Liver (tissue), 3 donors: ENCODE measurements at regions not wholly inside any gene's neighbourhood (a gene's known extent, or its start where the extent isn't known, plus 50 kb on each side); places are given as distances from the start of the nearest gene placed in this dataset.

ENCODE experiments used
- ATF3 ChIP-seq: IDR thresholded peaks from 2 replicates; pipeline ENCODE4 v1.6.1; 2016; ENCODE audit warnings: antibody characterized with exemption
- CTCF ChIP-seq: fragments of 150-350 bp; IDR thresholded peaks from 2 replicates; pipeline ENCODE4 v1.5.1; 2017; ENCODE audit warnings: improper control_type of control experiment, low read depth, low read length; ENCODE audit not compliant: missing input control
- EGR1 ChIP-seq, 2 donors: IDR thresholded peaks; 2 replicates each; pipeline ENCODE4 v1.6.1; 2016 to 2018; ENCODE audit warnings: antibody characterized with exemption in 2 of 2, low read depth in 2 of 2
- FOXA1 ChIP-seq: IDR thresholded peaks from 2 replicates; pipeline ENCODE4 v1.6.1; 2016; ENCODE audit warnings: antibody characterized with exemption
- HNF4G ChIP-seq: IDR thresholded peaks from 2 replicates; pipeline ENCODE4 v1.6.1; 2016; ENCODE audit warnings: antibody characterized with exemption
- MAX ChIP-seq: IDR thresholded peaks from 2 replicates; pipeline ENCODE4 v1.6.1; 2016; ENCODE audit warnings: antibody characterized with exemption
- NR2F2 ChIP-seq: IDR thresholded peaks from 2 replicates; pipeline ENCODE4 v1.6.1; 2016; ENCODE audit warnings: antibody characterized with exemption
- RAD21 ChIP-seq, 2 donors: IDR thresholded peaks; 2 replicates each; pipeline ENCODE4 v1.6.1; 2016; ENCODE audit warnings: antibody characterized with exemption in 2 of 2, mild to moderate bottlenecking in 2 of 2
- REST ChIP-seq: IDR thresholded peaks from 2 replicates; pipeline ENCODE4 v1.6.1; 2016; ENCODE audit warnings: antibody characterized with exemption, mild to moderate bottlenecking
- RXRA ChIP-seq, 2 donors: IDR thresholded peaks; 2 replicates each; pipeline ENCODE4 v1.6.1; 2017 to 2018; ENCODE audit warnings: antibody characterized with exemption in 2 of 2, mild to moderate bottlenecking in 1 of 2
- SP1 ChIP-seq: IDR thresholded peaks from 2 replicates; pipeline ENCODE4 v1.6.1; 2018; ENCODE audit warnings: antibody characterized with exemption, mild to moderate bottlenecking
- TAF1 ChIP-seq: conservative IDR thresholded peaks from 2 replicates; pipeline ENCODE4 v1.6.1; 2016; ENCODE audit warnings: antibody characterized with exemption, mild to moderate bottlenecking
- YY1 ChIP-seq: IDR thresholded peaks from 2 replicates; pipeline ENCODE4 v1.6.1; 2016; ENCODE audit warnings: antibody characterized with exemption, mild to moderate bottlenecking
- donor health status: healthy.
- donor health status: healthy.

GRCh38 chr20:48420176-48420575 lies 407.6 kb downstream of the PREX1 start:
- TF ChIP-seq CTCF (no peak), SP1 (no peak), RAD21 (IDR thresholded peaks at IDR 0.05) (no peak), REST (no peak), FOXA1 (no peak), MAX (no peak), ATF3 (no peak), EGR1 (IDR thresholded peaks at IDR 0.05; ENCODE audit: low read depth in 2 of 2) (no peak), TAF1 (no peak), NR2F2 (no peak), YY1 (no peak), HNF4G (no peak), RXRA (IDR thresholded peaks at IDR 0.05) (no peak)
